ENCODE measurements at regions not wholly inside any gene's neighbourhood (a gene's known extent, or its start where the extent isn't known, plus 50 kb on each side); places are given as distances from the start of the nearest gene placed in this dataset.

GRCh38 chr7:41633690-41634089 lies 69.2 kb downstream of the INHBA start:
- no peak for DNase-seq (ENCODE audit: low read depth)

GRCh38 chr7:41630741-41631140 lies 72.1 kb downstream of the INHBA start:
- DNase-seq (ENCODE audit: low read depth), result no peak

GRCh38 chr7:41629711-41630111 lies 73.2 kb downstream of the INHBA start:
- DNase-seq (ENCODE audit: low read depth), result no peak

- DNase-seq (ENCODE audit: low read depth), result peak; percentile 46
Measured at GRCh38 chr7:41628901-41629300, 74.0 kb downstream of the INHBA start.

GRCh38 chr7:41627645-41628298 lies 75.1 kb downstream of the INHBA start:
- DNase-seq (ENCODE audit: low read depth), result no peak

GRCh38 chr7:41624818-41625217 lies 78.1 kb downstream of the INHBA start:
- peak; percentile 57 for DNase-seq (ENCODE audit: low read depth)

GRCh38 chr7:41621953-41622831 lies 80.7 kb downstream of the INHBA start:
- no peak for DNase-seq (ENCODE audit: low read depth)

- DNase-seq (ENCODE audit: low read depth), result no peak
Measured at GRCh38 chr7:41617987-41618386, 84.9 kb downstream of the INHBA start.

- DNase-seq (ENCODE audit: low read depth), result no peak
Measured at GRCh38 chr7:41612798-41613197, 90.1 kb downstream of the INHBA start.

- no peak for DNase-seq (ENCODE audit: low read depth)
Measured at GRCh38 chr7:41612386-41612785, 90.5 kb downstream of the INHBA start.

GRCh38 chr7:41608447-41608846 lies 94.4 kb downstream of the INHBA start:
- DNase-seq (ENCODE audit: low read depth), result no peak

- no peak for DNase-seq (ENCODE audit: low read depth)
Measured at GRCh38 chr7:41603985-41604384, 98.9 kb downstream of the INHBA start.

- DNase-seq (ENCODE audit: low read depth), result no peak
Measured at GRCh38 chr7:41599760-41600159, 103.1 kb downstream of the INHBA start.

GRCh38 chr7:41592794-41593193 lies 110.1 kb downstream of the INHBA start:
- no peak for DNase-seq (ENCODE audit: low read depth)

- DNase-seq (ENCODE audit: low read depth), result no peak
Measured at GRCh38 chr7:41592236-41592635, 110.7 kb downstream of the INHBA start.

GRCh38 chr7:41590986-41591385 lies 111.9 kb downstream of the INHBA start:
- DNase-seq (ENCODE audit: low read depth), result no peak

- DNase-seq (ENCODE audit: low read depth), result no peak
Measured at GRCh38 chr7:41588341-41588740, 114.5 kb downstream of the INHBA start.

- no peak for DNase-seq (ENCODE audit: low read depth)
Measured at GRCh38 chr7:41586931-41587640, 115.8 kb downstream of the INHBA start.

- peak; percentile 24 for DNase-seq (ENCODE audit: low read depth)
Measured at GRCh38 chr7:41584746-41585145, 118.1 kb downstream of the INHBA start.

GRCh38 chr7:41582116-41582515 lies 120.8 kb downstream of the INHBA start:
- no peak for DNase-seq (ENCODE audit: low read depth)

- no peak for DNase-seq (ENCODE audit: low read depth)
Measured at GRCh38 chr7:41581041-41581440, 121.8 kb downstream of the INHBA start.

All from LHCN-M2 (cell line).